Frontal cortex (tissue), 3 donors: ENCODE measurements at regions not wholly inside any gene's neighbourhood (a gene's known extent, or its start where the extent isn't known, plus 50 kb on each side); places are given as distances from the start of the nearest gene placed in this dataset.

Source experiments
- DNase-seq, 2 donors: peaks; one replicate each; pipeline ENCODE4 v3.0.0; 2012; ENCODE audit warnings: low spot score in 2 of 2
- FAIRE-seq: peaks from 2 replicates; lab custom pipeline; 2012; peaks lifted over from hg19 to GRCh38; lab: Jason Lieb, UNC
- donor health status: control.
- donor health status: control.
- donor health status: control.

DNA sequence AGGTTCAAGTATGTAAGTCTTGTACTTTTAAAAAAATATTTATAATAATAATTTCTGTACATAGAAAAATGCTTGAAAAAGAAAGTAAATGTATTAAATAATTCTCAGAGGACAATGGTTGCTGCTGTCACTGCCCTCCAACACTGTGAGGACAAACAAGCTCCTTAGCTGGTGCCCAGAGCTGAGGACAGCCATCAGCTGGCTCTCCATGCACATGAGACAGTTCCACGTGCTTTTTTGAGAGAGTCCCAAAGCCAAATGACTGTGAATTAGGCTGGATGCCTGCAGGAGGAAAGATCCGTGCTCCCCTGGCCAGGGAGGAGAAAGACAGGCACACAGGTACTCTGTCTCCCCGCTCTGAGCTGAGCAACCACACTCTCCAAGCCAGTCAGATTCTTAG is 115.5 kb upstream of the IRX5 start:
- DNase-seq: no peak
- FAIRE-seq: no peak

DNA sequence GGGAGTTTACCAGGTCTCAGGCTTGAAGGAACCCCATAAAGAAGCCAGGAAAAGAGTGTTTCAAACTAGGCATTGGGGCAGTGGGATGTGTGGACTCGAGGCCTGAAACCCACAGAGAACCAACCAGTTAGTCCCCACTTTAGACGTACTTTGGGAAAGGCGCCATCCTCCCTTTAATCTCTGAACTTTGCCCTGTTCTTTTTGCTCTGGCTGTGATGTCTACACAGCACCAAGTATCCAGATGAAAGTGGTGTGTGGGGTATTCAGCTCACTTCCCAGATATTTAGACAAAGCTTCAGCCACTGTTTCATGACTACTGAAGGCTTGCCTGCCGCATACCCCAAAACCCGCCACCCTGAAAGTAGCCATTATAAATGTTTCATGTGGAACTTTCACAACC is 116.9 kb upstream of the IRX5 start:
- FAIRE-seq (no peak), DNase-seq (no peak)

DNA sequence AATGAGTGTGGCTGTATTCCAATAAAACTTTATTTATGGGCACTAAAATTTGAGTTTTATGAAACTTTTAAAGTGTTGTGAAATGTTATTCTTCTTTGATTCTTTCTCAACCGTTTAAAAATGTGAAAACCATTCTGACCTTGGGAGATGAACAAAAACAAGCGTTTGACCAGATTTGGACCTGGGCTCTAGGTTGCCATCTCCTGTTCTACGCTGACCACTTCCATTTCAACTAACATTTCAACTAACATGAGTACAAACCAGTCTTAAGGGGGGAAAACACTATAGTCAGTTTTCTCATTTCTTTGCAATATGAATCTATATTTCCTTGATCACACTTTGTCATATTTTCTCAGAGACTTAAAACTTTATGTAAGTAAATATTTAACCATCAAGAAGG is 118.4 kb upstream of the IRX5 start:
- no peak for DNase-seq

DNA sequence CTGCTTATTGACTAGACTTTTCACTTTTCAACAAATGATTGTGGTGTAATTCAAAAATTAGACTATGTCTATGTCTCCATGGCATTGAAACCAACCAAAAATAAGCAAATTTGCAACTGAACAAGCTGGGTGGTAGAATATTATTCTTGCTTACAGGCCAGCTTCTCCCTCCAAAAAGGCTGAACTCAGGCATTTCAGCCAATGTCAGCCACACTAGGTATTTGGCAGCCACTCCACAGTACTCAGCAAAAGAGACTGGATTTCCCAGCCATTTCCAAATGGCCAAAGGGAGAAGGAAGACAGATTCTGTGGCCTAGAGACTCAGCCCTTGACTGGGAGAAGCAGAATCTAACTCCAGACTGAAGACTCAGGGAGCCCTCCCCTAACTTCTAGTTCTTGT is 121.8 kb upstream of the IRX5 start:
- DNase-seq (no peak), FAIRE-seq (no peak)

More for the DNA sequence above, 118.4 kb upstream of the IRX5 start:
- FAIRE-seq: no peak

- FAIRE-seq (no peak), DNase-seq (no peak)
Observed at GRCh38 chr16:54806881-54807360, 123.7 kb upstream of the IRX5 start.

- DNase-seq: no peak
- no peak for FAIRE-seq
Observed at GRCh38 chr16:54806378-54806777, 124.3 kb upstream of the IRX5 start.

- FAIRE-seq (no peak), DNase-seq (no peak)
Observed at GRCh38 chr16:54805648-54806047, 125.0 kb upstream of the IRX5 start.

GRCh38 chr16:54801057-54801844 is 129.4 kb upstream of the IRX5 start:
- FAIRE-seq (no peak), DNase-seq (no peak)

GRCh38 chr16:54798267-54798666 is 132.4 kb upstream of the IRX5 start:
- DNase-seq (no peak), FAIRE-seq (no peak)

GRCh38 chr16:54796211-54796610 is 134.5 kb upstream of the IRX5 start:
- FAIRE-seq: no peak
- no peak for DNase-seq

DNA sequence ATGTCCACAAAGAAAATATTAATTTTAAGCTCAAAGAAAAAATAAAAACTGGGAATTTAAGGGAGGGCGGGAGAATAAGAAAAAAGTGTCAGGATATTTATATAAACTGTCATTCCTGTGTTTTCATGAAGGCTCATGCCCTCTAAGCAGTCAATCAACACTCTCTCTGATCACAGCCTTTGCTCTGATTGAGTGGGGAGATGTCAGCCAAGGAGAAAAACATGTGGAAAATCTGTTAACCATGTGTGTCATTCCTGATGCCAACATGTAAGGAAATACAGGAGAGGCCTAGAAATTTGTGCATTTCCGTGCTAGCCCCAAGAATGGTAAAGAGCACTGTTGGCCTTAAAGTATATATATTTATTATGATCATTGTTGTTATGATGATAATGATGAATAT is 137.9 kb upstream of the IRX5 start:
- FAIRE-seq (no peak), DNase-seq (no peak)

DNA sequence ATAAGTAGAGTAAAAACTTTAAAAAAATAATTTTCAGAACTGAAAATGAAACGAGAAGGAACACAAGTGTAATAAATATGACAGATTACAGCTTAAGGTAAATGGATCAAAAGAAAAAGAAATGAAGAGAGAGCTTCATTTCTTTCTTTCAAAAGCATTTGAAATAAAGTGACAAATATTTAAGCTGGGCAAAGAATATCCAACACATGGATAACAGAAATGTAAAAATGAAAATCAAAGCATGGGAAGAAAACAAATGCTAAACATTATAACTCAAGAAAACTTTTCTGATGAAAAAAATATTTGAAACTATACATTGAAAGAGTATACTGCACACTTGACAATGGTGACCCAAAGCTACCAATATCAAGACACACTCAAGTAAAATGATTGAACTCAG is 143.6 kb upstream of the IRX5 start:
- DNase-seq (no peak), FAIRE-seq (no peak)

DNA sequence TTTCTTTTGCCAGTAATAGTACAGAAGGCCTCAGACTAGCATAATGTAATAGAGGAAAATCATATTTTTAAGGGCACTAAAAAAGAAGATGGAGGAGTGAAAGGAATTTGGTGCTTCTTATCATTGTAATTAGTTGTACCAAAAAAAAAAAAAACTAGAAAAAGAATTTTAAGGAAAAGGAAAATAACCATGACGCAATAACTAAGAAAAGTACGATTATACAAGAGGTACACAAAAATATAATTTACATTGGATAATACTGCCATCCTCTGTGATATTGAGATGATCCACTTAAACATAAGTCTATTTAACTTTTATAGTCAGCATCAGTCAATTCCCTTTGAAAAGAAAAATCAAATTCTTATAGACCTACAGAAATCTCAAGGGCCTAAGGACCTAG is 146.7 kb upstream of the IRX5 start:
- DNase-seq (no peak), FAIRE-seq (no peak)

DNA sequence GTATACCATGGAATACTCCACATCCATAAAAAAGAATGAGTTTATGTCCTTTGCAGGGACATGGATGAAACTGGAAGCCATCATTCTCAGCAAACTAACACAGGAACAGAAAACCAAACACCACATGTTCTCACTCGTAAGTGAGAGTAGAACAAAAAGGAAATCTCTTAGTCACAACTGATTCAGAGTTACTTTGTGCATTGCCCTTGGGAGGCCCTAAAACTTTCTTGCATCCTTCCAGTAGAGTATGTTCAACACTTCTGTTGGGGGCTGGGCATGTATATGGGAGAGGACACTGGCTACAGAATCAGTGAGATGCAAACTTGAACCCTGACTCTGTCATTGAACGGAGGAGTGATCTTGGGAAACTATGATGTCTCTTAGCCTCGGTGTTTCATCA is 147.4 kb upstream of the IRX5 start:
- DNase-seq (no peak), FAIRE-seq (no peak)

DNA sequence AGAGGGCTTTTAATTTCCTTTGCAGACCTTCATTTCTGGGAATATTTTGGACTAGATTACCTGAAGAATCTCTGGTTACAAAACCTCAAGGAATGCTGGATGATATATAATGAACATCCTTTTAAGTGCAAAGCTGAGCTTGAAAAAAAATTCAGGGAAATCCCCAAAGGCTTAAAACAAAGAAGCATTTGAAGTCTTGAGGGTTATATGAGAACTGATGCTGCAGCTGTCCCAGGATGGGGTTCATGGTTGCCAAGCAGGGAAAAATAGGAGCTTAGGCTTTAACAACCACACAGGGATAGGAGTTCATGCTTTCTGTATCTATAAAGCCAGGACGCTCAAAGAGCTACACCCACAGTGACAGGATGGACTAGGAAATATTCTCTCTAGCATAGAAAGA is 150.4 kb upstream of the IRX5 start:
- DNase-seq (no peak), FAIRE-seq (no peak)

GRCh38 chr16:54779549-54779948 is 151.1 kb upstream of the IRX5 start:
- DNase-seq (no peak), FAIRE-seq (no peak)

GRCh38 chr16:54774768-54775167 is 155.9 kb upstream of the IRX5 start:
- no peak for FAIRE-seq
- DNase-seq: no peak

- DNase-seq: no peak
- no peak for FAIRE-seq
Observed at GRCh38 chr16:54772400-54772799, 158.3 kb upstream of the IRX5 start.

- DNase-seq (no peak), FAIRE-seq (no peak)
Observed at GRCh38 chr16:54766355-54766754, 164.3 kb upstream of the IRX5 start.

GRCh38 chr16:54750249-54750648 is 180.4 kb upstream of the IRX5 start:
- FAIRE-seq (no peak), DNase-seq (no peak)

DNA sequence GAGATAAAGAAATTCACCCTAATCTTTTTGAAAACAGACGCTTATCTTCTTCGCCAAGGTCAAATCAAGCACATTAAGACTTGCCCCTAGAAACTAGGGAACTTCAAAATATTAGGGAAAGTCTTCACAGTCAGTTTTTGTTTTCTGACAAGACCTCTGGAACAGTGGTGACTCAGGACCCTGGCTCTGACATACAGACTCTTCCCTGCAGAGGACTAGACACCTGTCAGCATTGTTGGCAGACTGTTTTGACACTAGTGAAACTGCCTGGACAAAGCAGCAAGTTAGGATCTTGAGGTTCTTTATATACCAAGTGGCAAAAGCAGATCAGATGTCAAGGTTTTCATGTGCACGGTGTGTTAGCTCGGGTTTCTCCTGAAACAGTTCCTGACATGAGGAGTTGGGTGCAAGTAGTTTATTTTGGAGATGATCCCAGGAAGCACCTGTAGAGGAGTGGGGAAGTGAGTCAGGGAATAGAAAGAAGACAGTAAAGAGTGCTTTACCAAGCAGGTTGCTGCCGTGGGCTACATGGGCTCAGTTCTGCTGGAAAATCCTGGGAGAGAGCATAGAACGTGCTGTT is 182.0 kb upstream of the IRX5 start:
- FAIRE-seq: no peak
- DNase-seq: no peak

GRCh38 chr16:54746596-54746995 is 184.1 kb upstream of the IRX5 start:
- FAIRE-seq (no peak), DNase-seq (no peak)
